ENCODE measurements at regions not wholly inside any gene's neighbourhood (a gene's known extent, or its start where the extent isn't known, plus 50 kb on each side); places are given as distances from the start of the nearest gene placed in this dataset.
"Not testable (repeated sequence)": the region's sequence is repeated elsewhere in the genome, so short reads cannot be mapped to it uniquely, and the experiment has no call there.

- H3K36me3 Mint-ChIP-seq, result no peaks in the 10 kb centered on the region
Observed at GRCh38 chr14:28999656-29000055, 233.1 kb downstream of the FOXG1 start.

GRCh38 chr14:29005647-29006046 lies 239.1 kb downstream of the FOXG1 start:
- H3K4me1 Mint-ChIP-seq (ENCODE audit: unreplicated experiment), result peaks cover 6% of the 10 kb centered on the region
- H3K27me3 Mint-ChIP-seq, result no peaks in the 10 kb centered on the region
- H3K27ac Mint-ChIP-seq, result no peak overlapping the region
- H3K4me3 Mint-ChIP-seq, result no peak overlapping the region
- H3K9me3 Mint-ChIP-seq, result no peaks in the 10 kb centered on the region
- no peak for DNase-seq (ENCODE audit: extremely low spot score, unreplicated experiment)
- no peak for TF ChIP-seq CTCF (conservative IDR thresholded peaks at IDR 0.05)
- H3K36me3 Mint-ChIP-seq, result no peaks in the 10 kb centered on the region

More at GRCh38 chr14:28999656-29000055, 233.1 kb downstream of the FOXG1 start:
- DNase-seq (ENCODE audit: extremely low spot score, unreplicated experiment), result no peak
- Mint-ChIP-seq H3K27me3 (no peaks in the 10 kb centered on the region), H3K27ac (no peak overlapping the region), H3K9me3 (no peaks in the 10 kb centered on the region), H3K4me3 (no peak overlapping the region), H3K4me1 (ENCODE audit: unreplicated experiment) (no peaks in the 10 kb centered on the region)
- TF ChIP-seq CTCF (conservative IDR thresholded peaks at IDR 0.05), result no peak

GRCh38 chr14:29007990-29008389 lies 241.4 kb downstream of the FOXG1 start:
- H3K36me3 Mint-ChIP-seq, result no peaks in the 10 kb centered on the region
- H3K27me3 Mint-ChIP-seq, result no peaks in the 10 kb centered on the region
- H3K4me1 Mint-ChIP-seq (ENCODE audit: unreplicated experiment), result peaks cover 6% of the 10 kb centered on the region
- DNase-seq (ENCODE audit: extremely low spot score, unreplicated experiment), result no peak
- H3K27ac Mint-ChIP-seq, result no peak overlapping the region
- TF ChIP-seq CTCF (conservative IDR thresholded peaks at IDR 0.05), result no peak
- no peak overlapping the region for H3K4me3 Mint-ChIP-seq
- no peaks in the 10 kb centered on the region for H3K9me3 Mint-ChIP-seq

GRCh38 chr14:29016050-29016900 lies 249.7 kb downstream of the FOXG1 start:
- no peaks in the 10 kb centered on the region for H3K36me3 Mint-ChIP-seq
- H3K27me3 Mint-ChIP-seq, result no peaks in the 10 kb centered on the region
- DNase-seq (ENCODE audit: extremely low spot score, unreplicated experiment), result no peak
- H3K4me3 Mint-ChIP-seq, result no peak overlapping the region
- H3K4me1 Mint-ChIP-seq (ENCODE audit: unreplicated experiment), result no peaks in the 10 kb centered on the region
- no peaks in the 10 kb centered on the region for H3K9me3 Mint-ChIP-seq
- peak; percentile 76 for TF ChIP-seq CTCF (conservative IDR thresholded peaks at IDR 0.05)
- no peak overlapping the region for H3K27ac Mint-ChIP-seq

GRCh38 chr14:29023505-29023904 lies 256.9 kb downstream of the FOXG1 start:
- H3K27ac Mint-ChIP-seq; H3K27me3 Mint-ChIP-seq; H3K4me3 Mint-ChIP-seq; DNase-seq (ENCODE audit: extremely low spot score, unreplicated experiment); H3K36me3 Mint-ChIP-seq; H3K4me1 Mint-ChIP-seq (ENCODE audit: unreplicated experiment): not testable (repeated sequence)
- peaks cover 14% of the 10 kb centered on the region for H3K9me3 Mint-ChIP-seq

GRCh38 chr14:29027441-29027840 lies 260.9 kb downstream of the FOXG1 start:
- not testable (repeated sequence) for H3K27ac Mint-ChIP-seq; H3K4me3 Mint-ChIP-seq; H3K36me3 Mint-ChIP-seq; H3K4me1 Mint-ChIP-seq (ENCODE audit: unreplicated experiment); H3K27me3 Mint-ChIP-seq; DNase-seq (ENCODE audit: extremely low spot score, unreplicated experiment)
- peaks cover 14% of the 10 kb centered on the region for H3K9me3 Mint-ChIP-seq

- H3K4me1 Mint-ChIP-seq (ENCODE audit: unreplicated experiment); H3K27me3 Mint-ChIP-seq; H3K36me3 Mint-ChIP-seq; DNase-seq (ENCODE audit: extremely low spot score, unreplicated experiment); H3K27ac Mint-ChIP-seq; H3K4me3 Mint-ChIP-seq: not testable (repeated sequence)
- peaks cover 14% of the 10 kb centered on the region for H3K9me3 Mint-ChIP-seq
Observed at GRCh38 chr14:29027941-29028705, 261.5 kb downstream of the FOXG1 start.
